Astrocyte of the cerebellum (primary cell): ENCODE measurements at regions not wholly inside any gene's neighbourhood (a gene's known extent, or its start where the extent isn't known, plus 50 kb on each side); places are given as distances from the start of the nearest gene placed in this dataset.

Experiments used
- DNase-seq: peaks from one replicate; pipeline ENCODE4 v3.0.0-alpha.2; 2011; ENCODE audit warnings: low read depth
- H3K4me3 ChIP-seq: 2 replicates; pipeline ENCODE4 v1.5.1; 2011; ENCODE audit warnings: mild to moderate bottlenecking, low read depth, low read length, moderate library complexity
- in situ Hi-C: cut with HindIII; loops from 2 replicates; pipeline ENCODE4 v1.10.0; 2017; ENCODE audit warnings: low sequenced_read_pairs
- TF ChIP-seq, protein P1 (sequence below): IDR thresholded peaks from 2 replicates; pipeline ENCODE4 v1.5.1; 2012; ENCODE audit warnings: low read length, low read depth, moderate library complexity, mild to moderate bottlenecking; ENCODE audit errors: missing control alignments

DNA sequence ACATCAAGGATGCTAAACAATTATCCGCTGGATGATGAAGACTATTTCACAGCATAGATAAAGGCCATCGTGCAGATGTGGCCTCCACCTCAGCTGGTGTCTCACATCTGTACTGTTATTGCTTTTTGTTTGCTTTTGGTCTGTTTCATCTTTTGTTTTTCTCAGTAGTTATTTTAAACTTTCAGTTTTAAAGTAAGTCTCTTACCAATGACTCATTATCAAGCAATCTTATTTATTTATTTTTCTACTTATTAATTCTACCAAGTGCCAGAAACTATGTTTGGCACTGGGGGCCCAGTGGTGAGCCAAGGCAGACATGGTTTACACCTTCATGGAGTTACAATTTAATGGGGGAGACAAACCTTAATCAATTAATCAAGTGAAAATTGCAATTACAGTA is 250.9 kb upstream of the TMEM72 start:
- TF ChIP-seq, protein P1, sequence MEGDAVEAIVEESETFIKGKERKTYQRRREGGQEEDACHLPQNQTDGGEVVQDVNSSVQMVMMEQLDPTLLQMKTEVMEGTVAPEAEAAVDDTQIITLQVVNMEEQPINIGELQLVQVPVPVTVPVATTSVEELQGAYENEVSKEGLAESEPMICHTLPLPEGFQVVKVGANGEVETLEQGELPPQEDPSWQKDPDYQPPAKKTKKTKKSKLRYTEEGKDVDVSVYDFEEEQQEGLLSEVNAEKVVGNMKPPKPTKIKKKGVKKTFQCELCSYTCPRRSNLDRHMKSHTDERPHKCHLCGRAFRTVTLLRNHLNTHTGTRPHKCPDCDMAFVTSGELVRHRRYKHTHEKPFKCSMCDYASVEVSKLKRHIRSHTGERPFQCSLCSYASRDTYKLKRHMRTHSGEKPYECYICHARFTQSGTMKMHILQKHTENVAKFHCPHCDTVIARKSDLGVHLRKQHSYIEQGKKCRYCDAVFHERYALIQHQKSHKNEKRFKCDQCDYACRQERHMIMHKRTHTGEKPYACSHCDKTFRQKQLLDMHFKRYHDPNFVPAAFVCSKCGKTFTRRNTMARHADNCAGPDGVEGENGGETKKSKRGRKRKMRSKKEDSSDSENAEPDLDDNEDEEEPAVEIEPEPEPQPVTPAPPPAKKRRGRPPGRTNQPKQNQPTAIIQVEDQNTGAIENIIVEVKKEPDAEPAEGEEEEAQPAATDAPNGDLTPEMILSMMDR, result no peak
- no peak overlapping the region for H3K4me3 ChIP-seq
- in situ Hi-C loops, result loop anchor here (5.0 kb wide), 1 partner anchor 52 kb away; no protein-coding TSS in a partner anchor
- DNase-seq, result no peak

DNA sequence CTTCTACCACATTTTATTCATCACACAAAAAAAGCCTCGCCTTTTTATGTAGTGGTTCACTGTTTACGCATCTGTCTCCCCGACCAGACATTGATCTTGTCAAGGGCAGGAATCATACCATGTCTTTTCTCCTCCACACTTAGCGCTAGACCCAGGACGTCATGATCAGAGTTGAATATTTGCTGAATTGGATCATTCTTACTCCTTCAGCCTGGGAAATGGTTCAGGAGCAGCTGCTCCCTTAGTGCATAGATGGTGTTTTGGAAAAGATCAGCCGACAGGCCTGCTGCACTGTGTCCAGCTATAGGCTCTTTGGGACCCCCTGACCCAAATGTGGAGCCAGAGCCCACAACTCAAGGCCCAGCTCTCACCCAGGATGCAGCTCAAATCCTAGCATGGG is 249.1 kb upstream of the TMEM72 start:
- in situ Hi-C loops, result loop anchor here (5.0 kb wide), 1 partner anchor 50 kb away; no protein-coding TSS in a partner anchor
- H3K4me3 ChIP-seq, result no peak overlapping the region
- DNase-seq, result no peak
- TF ChIP-seq, protein P1, result no peak

DNA sequence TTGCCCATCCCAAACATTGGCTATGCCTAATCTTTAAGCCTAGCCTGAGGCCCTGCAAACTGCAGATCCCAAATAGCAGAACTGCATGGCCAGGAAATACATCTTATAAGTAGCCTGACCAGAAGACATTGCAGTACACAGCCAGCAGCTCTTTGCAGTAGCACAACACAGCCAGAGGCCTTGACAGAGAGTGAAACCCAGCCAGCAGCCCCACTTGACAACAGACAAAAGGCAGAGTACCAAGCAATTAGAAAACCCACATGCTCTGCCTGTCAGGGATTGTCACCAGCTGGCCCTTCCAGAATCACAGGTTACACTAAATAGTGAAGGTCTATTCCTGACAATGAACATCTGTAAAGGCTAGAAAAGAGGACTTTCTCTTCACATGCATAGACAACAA is 242.8 kb upstream of the TMEM72 start:
- TF ChIP-seq, protein P1, result no peak
- no peak overlapping the region for H3K4me3 ChIP-seq
- in situ Hi-C loops, result no loop called here
- no peak for DNase-seq

DNA sequence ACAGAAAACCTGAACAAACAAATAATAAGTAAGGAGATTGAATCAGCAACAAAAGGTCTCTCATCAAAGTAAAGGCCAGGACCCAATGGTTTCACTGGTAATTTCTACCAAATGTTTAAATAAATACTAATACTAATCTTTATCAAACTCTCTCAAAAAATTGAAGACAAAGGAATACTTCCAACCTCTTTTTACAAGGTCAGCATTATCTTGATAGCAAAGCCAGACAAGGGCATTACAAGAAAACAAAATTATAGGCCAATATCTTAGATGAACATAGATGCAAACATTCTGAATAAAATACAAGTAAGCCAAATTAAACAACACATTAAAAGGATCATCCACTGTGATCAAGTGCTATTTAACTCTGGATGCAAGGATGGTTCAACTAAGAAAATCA is 239.8 kb upstream of the TMEM72 start:
- in situ Hi-C loops, result no loop called here
- no peak for DNase-seq
- TF ChIP-seq, protein P1, result no peak
- no peak overlapping the region for H3K4me3 ChIP-seq

DNA sequence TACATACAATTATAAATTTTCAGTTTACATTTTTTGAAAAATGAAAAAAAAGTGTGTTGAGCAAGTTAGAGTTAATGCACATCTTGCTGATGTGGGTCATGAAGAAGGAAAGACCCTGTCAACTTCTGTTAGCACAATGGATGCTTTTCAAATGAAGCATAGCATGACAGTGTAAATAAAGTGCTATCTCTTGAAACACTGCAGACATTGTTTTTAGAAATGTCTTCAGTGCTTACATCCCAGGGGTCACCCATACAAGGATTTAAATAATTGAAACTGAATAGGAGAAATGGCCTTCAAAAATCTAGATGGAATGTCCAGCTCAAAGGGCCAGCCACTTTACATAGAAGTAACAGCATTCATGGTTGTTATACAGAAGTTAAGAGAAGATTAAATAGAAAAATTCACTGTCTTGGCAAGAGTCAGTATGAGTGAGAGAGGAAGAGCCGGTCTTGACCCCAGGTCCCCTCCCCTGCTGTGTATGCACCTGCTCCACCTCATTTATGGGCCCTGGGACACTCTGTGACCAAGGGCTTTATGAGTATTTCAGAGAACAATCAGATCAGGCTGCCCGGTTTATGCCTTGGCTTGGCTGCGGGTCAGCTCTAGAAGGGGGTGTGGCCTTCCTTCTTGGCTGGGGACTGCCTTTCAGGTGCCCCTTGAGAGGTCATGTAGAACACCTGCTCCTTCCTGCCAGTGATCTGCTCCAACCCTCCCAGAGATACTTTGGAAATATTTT is 237.7 kb upstream of the TMEM72 start:
- no peak for DNase-seq
- no peak overlapping the region for H3K4me3 ChIP-seq
- TF ChIP-seq, protein P1, result no peak
- in situ Hi-C loops, result no loop called here

DNA sequence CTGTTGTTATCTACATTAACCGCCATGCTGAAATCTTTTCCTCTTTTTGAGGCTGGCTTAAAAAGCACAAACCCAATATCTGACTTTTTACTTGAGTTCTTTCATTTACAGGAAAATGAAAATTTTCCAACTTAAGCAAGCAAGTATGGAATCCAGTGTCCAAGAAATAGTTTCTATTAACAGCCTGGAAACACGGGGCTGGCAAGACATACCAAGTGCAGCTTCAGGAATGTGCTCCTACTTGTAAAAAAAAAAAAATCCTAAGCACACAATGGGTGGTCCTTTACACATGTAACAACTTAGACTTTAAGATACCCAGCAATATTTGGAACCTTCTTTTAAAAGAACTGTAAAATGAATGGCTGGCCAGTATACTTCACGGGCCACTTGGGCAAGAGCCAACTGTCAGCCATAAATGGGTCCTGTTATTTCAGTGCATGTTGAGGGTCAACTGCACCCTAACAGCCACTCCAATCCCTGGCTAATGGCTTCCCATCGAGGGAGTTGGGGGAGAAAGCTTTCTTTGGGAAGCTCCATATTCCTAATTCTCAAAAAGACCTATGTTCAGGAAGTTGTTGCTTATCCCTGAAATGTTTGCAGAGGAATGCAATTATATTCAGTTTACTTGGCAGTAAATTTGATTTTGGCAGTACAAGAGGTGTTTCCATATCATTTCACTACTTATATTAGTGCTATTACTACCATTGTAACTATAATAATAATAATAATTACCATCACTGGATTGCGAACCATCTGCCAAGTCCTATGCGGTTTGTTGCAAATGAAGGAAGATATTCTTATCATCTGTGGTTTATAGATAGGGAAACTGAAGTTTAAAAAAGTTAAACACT is 236.4 kb upstream of the TMEM72 start:
- no peak for DNase-seq
- in situ Hi-C loops, result no loop called here
- TF ChIP-seq, protein P1, result no peak
- H3K4me3 ChIP-seq, result no peak overlapping the region
